GM23338 (cell line): ENCODE measurements at regions not wholly inside any gene's neighbourhood (a gene's known extent, or its start where the extent isn't known, plus 50 kb on each side); places are given as distances from the start of the nearest gene placed in this dataset.

Source experiments
- ATAC-seq: fragments of 200-7000 bp; cut with Tn5 transposase; 3 replicates; pipeline ENCODE4 v1.9.1; 2020
- DNase-seq: peaks from one replicate; pipeline ENCODE4 v3.0.0-alpha.2; 2015; ENCODE audit warnings: low spot score
- H2AFZ ChIP-seq: fragments of 200-600 bp; sonication (generic); 2 replicates; pipeline ENCODE4 v1.8.0; 2016; ENCODE audit warnings: antibody characterized with exemption, mild to moderate bottlenecking, moderate library complexity
- H3F3A ChIP-seq: fragments of 200-600 bp; sonication (generic); replicated peaks from 2 replicates; pipeline ENCODE4 v1.8.0; 2017; ENCODE audit warnings: antibody characterized with exemption, mixed run types, low read depth
- H3K27ac ChIP-seq: fragments of 200-600 bp; sonication (generic); 2 replicates; pipeline ENCODE4 v1.6.1; 2016; ENCODE audit warnings: low read depth
- H3K27me3 ChIP-seq: fragments of 200-600 bp; sonication (generic); 2 replicates; pipeline ENCODE4 v1.8.0; 2016; ENCODE audit warnings: mild to moderate bottlenecking, mixed run types, moderate library complexity; ENCODE audit not compliant: insufficient read depth
- H3K36me3 ChIP-seq: fragments of 200-600 bp; sonication (generic); 2 replicates; pipeline ENCODE4 v1.8.0; 2016; ENCODE audit warnings: mild to moderate bottlenecking; ENCODE audit not compliant: insufficient read depth
- H3K4me1 ChIP-seq: fragments of 200-600 bp; sonication (generic); 2 replicates; pipeline ENCODE4 v1.8.0; 2016; ENCODE audit warnings: mild to moderate bottlenecking, moderate library complexity; ENCODE audit not compliant: insufficient read depth
- H3K4me2 ChIP-seq: fragments of 200-600 bp; sonication (generic); 2 replicates; pipeline ENCODE4 v1.7.1; 2017; ENCODE audit warnings: mixed run types
- H3K4me3 ChIP-seq: fragments of 200-600 bp; sonication (generic); 2 replicates; pipeline ENCODE4 v1.6.1; 2016; ENCODE audit warnings: mixed run types
- H3K79me2 ChIP-seq: fragments of 200-600 bp; sonication (generic); replicated peaks from 2 replicates; pipeline ENCODE4 v1.8.0; 2017; ENCODE audit warnings: mild to moderate bottlenecking; ENCODE audit not compliant: insufficient read depth
- H3K9me2 ChIP-seq: fragments of 200-600 bp; sonication (generic); 2 replicates; pipeline ENCODE4 v1.8.0; 2017; ENCODE audit not compliant: insufficient read depth
- H4K20me1 ChIP-seq: fragments of 200-600 bp; sonication (generic); replicated peaks from 2 replicates; pipeline ENCODE4 v1.8.0; 2017; ENCODE audit warnings: mild to moderate bottlenecking; ENCODE audit not compliant: insufficient read depth
- H3K27ac Mint-ChIP-seq: 2 replicates; pipeline ENCODE4 v1.8.0; 2020; ENCODE audit warnings: inconsistent platforms, mild to moderate bottlenecking, moderate library complexity, mixed read lengths
- H3K27me3 Mint-ChIP-seq: 3 replicates; pipeline ENCODE4 v1.8.0; 2022; ENCODE audit warnings: low read depth, mild to moderate bottlenecking, moderate library complexity, mixed read lengths, inconsistent platforms; ENCODE audit not compliant: insufficient read depth, poor library complexity
- H3K36me3 Mint-ChIP-seq: 3 replicates; pipeline ENCODE4 v1.8.0; 2021; ENCODE audit warnings: low read depth, mild to moderate bottlenecking, inconsistent platforms, moderate library complexity, mixed read lengths
- H3K4me1 Mint-ChIP-seq: 3 replicates; pipeline ENCODE4 v1.8.0; 2020; ENCODE audit warnings: mild to moderate bottlenecking, inconsistent platforms, mixed read lengths
- H3K4me3 Mint-ChIP-seq: 3 replicates; pipeline ENCODE4 v1.8.0; 2021; ENCODE audit warnings: moderate library complexity, mild to moderate bottlenecking, inconsistent platforms, mixed read lengths
- H3K9me3 Mint-ChIP-seq: 3 replicates; pipeline ENCODE4 v1.8.0; 2020; ENCODE audit warnings: moderate library complexity, mild to moderate bottlenecking, inconsistent platforms, mixed read lengths
- CREB1 ChIP-seq: fragments of 250-450 bp; sonication (Bioruptor Pico); IDR thresholded peaks from 2 replicates; pipeline ENCODE4 v1.5.0; 2020; ENCODE audit warnings: low read depth, mild to moderate bottlenecking, moderate library complexity
- CTCF ChIP-seq, 2 experiments: fragments of 200-600 bp in 1 of 2; sonication (generic) in 1 of 2; conservative IDR thresholded peaks; 2 replicates each; pipeline versions ENCODE4 v1.5.1 to v1.6.1; 2016 to 2017; ENCODE audit warnings: antibody characterized with exemption in 2 of 2, low read depth in 2 of 2, mild to moderate bottlenecking in 2 of 2, moderate library complexity in 1 of 2
- EZH2 ChIP-seq: fragments of 200-600 bp; sonication (generic); IDR thresholded peaks from one replicate; pipeline ENCODE4 v1.8.0; 2017; ENCODE audit warnings: antibody characterized with exemption, mild to moderate bottlenecking, low read depth; ENCODE audit not compliant: unreplicated experiment
- EZH2phosphoT487 ChIP-seq: fragments of 200-600 bp; sonication (generic); IDR thresholded peaks from one replicate; pipeline ENCODE4 v1.8.1; 2018; ENCODE audit warnings: antibody characterized with exemption; ENCODE audit not compliant: unreplicated experiment
- JUNB ChIP-seq: IDR thresholded peaks from one replicate; pipeline ENCODE4 v1.6.1; 2016; ENCODE audit warnings: antibody characterized with exemption; ENCODE audit not compliant: unreplicated experiment
- NANOG ChIP-seq: IDR thresholded peaks from 2 replicates; pipeline ENCODE4 v1.6.1; 2016; ENCODE audit warnings: antibody characterized with exemption, borderline replicate concordance
- POLR2AphosphoS5 ChIP-seq: IDR thresholded peaks from 2 replicates; pipeline ENCODE4 v1.6.1; 2016; ENCODE audit warnings: antibody characterized with exemption, low read depth
- STAT1 ChIP-seq: IDR thresholded peaks from one replicate; pipeline ENCODE4 v1.6.1; 2016; ENCODE audit warnings: antibody characterized with exemption; ENCODE audit not compliant: unreplicated experiment
- ZNF114 ChIP-seq: fragments of 250-450 bp; sonication (Bioruptor Pico); IDR thresholded peaks from 2 replicates; pipeline ENCODE4 v1.5.0; 2020; ENCODE audit warnings: mild to moderate bottlenecking, moderate library complexity
- ZNF331 ChIP-seq: fragments of 250-450 bp; sonication (Bioruptor Pico); IDR thresholded peaks from 2 replicates; pipeline ENCODE4 v1.5.0; 2020; ENCODE audit warnings: low read depth, mild to moderate bottlenecking, moderate library complexity
- TF ChIP-seq, protein P1 (sequence below): IDR thresholded peaks from 2 replicates; pipeline ENCODE4 v1.6.1; 2016; ENCODE audit warnings: antibody characterized with exemption
- TF ChIP-seq, protein P2 (sequence below): fragments of 250-450 bp; sonication (Bioruptor Pico); IDR thresholded peaks from 2 replicates; pipeline ENCODE4 v1.5.0; 2020; ENCODE audit warnings: mild to moderate bottlenecking, moderate library complexity

GRCh38 chr9:28127101-28127500, 553.8 kb upstream of the C9orf72 start:
- Histone ChIP-seq H3K36me3 (no peaks in the 10 kb centered on the region), H3K27ac (no peak overlapping the region), H3K4me3 (no peak overlapping the region), H3K4me1 (no peaks in the 10 kb centered on the region), H3F3A (no peaks in the 10 kb centered on the region), H3K4me2 (no peak overlapping the region), H4K20me1 (no peaks in the 10 kb centered on the region), H2AFZ (no peak overlapping the region), H3K27me3 (no peaks in the 10 kb centered on the region), H3K79me2 (no peaks in the 10 kb centered on the region), H3K9me2 (no peaks in the 10 kb centered on the region)
- H3K27ac Mint-ChIP-seq: no peak overlapping the region
- no peak overlapping the region for H3K4me3 Mint-ChIP-seq
- no peaks in the 10 kb centered on the region for H3K36me3 Mint-ChIP-seq
- DNase-seq (no peak), ATAC-seq (no peak)
- H3K27me3 Mint-ChIP-seq: no peaks in the 10 kb centered on the region
- H3K4me1 Mint-ChIP-seq: no peaks in the 10 kb centered on the region
- no peaks in the 10 kb centered on the region for H3K9me3 Mint-ChIP-seq
- TF ChIP-seq CTCF (conservative IDR thresholded peaks at IDR 0.05; ENCODE audit: low read depth in 2 of 2) (no peak), JUNB (no peak), STAT1 (no peak), NANOG (no peak), ZNF331 (CRISPR knock-in tag) (no peak), POLR2AphosphoS5 (no peak), CREB1 (CRISPR knock-in tag) (no peak), EZH2 (no peak), ZNF114 (CRISPR knock-in tag) (no peak), EZH2phosphoT487 (no peak)
- TF ChIP-seq, protein P1, sequence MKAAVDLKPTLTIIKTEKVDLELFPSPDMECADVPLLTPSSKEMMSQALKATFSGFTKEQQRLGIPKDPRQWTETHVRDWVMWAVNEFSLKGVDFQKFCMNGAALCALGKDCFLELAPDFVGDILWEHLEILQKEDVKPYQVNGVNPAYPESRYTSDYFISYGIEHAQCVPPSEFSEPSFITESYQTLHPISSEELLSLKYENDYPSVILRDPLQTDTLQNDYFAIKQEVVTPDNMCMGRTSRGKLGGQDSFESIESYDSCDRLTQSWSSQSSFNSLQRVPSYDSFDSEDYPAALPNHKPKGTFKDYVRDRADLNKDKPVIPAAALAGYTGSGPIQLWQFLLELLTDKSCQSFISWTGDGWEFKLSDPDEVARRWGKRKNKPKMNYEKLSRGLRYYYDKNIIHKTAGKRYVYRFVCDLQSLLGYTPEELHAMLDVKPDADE: no peak
- TF ChIP-seq, protein P2, sequence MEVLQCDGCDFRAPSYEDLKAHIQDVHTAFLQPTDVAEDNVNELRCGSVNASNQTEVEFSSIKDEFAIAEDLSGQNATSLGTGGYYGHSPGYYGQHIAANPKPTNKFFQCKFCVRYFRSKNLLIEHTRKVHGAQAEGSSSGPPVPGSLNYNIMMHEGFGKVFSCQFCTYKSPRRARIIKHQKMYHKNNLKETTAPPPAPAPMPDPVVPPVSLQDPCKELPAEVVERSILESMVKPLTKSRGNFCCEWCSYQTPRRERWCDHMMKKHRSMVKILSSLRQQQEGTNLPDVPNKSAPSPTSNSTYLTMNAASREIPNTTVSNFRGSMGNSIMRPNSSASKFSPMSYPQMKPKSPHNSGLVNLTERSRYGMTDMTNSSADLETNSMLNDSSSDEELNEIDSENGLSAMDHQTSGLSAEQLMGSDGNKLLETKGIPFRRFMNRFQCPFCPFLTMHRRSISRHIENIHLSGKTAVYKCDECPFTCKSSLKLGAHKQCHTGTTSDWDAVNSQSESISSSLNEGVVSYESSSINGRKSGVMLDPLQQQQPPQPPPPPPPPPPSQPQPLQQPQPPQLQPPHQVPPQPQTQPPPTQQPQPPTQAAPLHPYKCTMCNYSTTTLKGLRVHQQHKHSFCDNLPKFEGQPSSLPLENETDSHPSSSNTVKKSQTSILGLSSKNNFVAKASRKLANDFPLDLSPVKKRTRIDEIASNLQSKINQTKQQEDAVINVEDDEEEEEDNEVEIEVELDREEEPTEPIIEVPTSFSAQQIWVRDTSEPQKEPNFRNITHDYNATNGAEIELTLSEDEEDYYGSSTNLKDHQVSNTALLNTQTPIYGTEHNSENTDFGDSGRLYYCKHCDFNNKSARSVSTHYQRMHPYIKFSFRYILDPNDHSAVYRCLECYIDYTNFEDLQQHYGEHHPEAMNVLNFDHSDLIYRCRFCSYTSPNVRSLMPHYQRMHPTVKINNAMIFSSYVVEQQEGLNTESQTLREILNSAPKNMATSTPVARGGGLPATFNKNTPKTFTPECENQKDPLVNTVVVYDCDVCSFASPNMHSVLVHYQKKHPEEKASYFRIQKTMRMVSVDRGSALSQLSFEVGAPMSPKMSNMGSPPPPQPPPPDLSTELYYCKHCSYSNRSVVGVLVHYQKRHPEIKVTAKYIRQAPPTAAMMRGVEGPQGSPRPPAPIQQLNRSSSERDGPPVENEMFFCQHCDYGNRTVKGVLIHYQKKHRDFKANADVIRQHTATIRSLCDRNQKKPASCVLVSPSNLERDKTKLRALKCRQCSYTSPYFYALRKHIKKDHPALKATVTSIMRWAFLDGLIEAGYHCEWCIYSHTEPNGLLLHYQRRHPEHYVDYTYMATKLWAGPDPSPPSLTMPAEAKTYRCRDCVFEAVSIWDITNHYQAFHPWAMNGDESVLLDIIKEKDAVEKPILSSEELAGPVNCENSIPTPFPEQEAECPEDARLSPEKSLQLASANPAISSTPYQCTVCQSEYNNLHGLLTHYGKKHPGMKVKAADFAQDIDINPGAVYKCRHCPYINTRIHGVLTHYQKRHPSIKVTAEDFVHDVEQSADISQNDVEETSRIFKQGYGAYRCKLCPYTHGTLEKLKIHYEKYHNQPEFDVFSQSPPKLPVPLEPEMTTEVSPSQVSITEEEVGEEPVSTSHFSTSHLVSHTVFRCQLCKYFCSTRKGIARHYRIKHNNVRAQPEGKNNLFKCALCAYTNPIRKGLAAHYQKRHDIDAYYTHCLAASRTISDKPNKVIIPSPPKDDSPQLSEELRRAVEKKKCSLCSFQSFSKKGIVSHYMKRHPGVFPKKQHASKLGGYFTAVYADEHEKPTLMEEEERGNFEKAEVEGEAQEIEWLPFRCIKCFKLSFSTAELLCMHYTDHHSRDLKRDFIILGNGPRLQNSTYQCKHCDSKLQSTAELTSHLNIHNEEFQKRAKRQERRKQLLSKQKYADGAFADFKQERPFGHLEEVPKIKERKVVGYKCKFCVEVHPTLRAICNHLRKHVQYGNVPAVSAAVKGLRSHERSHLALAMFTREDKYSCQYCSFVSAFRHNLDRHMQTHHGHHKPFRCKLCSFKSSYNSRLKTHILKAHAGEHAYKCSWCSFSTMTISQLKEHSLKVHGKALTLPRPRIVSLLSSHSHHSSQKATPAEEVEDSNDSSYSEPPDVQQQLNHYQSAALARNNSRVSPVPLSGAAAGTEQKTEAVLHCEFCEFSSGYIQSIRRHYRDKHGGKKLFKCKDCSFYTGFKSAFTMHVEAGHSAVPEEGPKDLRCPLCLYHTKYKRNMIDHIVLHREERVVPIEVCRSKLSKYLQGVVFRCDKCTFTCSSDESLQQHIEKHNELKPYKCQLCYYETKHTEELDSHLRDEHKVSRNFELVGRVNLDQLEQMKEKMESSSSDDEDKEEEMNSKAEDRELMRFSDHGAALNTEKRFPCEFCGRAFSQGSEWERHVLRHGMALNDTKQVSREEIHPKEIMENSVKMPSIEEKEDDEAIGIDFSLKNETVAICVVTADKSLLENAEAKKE (CRISPR knock-in tag): no peak
